ENCODE measurements at regions not wholly inside any gene's neighbourhood (a gene's known extent, or its start where the extent isn't known, plus 50 kb on each side); places are given as distances from the start of the nearest gene placed in this dataset.

DNA sequence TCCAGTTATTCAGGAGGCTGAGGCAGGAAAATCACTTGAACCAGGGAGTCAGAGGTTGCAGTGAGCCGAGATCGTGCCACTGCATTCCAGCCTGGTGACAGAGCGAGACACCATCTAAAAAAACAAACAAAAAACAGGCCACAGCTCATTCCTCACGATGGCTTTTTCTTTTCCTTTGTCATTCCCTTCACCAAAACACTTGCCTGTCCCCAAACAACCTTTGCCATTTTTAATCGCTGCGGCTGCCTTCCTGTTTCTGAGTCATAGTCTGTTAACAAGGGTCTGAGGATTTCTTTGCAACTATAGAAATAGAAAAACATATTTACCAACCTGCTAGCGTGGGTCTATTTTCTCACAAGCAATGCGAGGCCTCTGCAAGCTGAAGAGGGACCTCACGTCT is 123.0 kb upstream of the FSTL4 start:
- H3K4me1 ChIP-seq = no peaks in the 10 kb centered on the region
- H3K9me3 ChIP-seq = peaks cover 0 to 2% (median 0%) of the 10 kb centered on the region in 4 donors
- no peaks in the 10 kb centered on the region for H3K27me3 ChIP-seq
- WGBS, 2 donors = 51 to 54% methylated on average over 9 of the region's 9 CpGs
- H3K4me3 ChIP-seq = no peak overlapping the region
- no peaks in the 10 kb centered on the region for H3K36me3 ChIP-seq
- DNase-seq (ENCODE audit: low spot score in 2 of 2) = no peak
- H3K27ac ChIP-seq = no peak overlapping the region
- TF ChIP-seq, protein P1, sequence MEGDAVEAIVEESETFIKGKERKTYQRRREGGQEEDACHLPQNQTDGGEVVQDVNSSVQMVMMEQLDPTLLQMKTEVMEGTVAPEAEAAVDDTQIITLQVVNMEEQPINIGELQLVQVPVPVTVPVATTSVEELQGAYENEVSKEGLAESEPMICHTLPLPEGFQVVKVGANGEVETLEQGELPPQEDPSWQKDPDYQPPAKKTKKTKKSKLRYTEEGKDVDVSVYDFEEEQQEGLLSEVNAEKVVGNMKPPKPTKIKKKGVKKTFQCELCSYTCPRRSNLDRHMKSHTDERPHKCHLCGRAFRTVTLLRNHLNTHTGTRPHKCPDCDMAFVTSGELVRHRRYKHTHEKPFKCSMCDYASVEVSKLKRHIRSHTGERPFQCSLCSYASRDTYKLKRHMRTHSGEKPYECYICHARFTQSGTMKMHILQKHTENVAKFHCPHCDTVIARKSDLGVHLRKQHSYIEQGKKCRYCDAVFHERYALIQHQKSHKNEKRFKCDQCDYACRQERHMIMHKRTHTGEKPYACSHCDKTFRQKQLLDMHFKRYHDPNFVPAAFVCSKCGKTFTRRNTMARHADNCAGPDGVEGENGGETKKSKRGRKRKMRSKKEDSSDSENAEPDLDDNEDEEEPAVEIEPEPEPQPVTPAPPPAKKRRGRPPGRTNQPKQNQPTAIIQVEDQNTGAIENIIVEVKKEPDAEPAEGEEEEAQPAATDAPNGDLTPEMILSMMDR (IDR thresholded peaks at IDR 0.05) = no peak
- TF ChIP-seq EP300 (IDR thresholded peaks at IDR 0.05) (no peak), POLR2A (IDR thresholded peaks at IDR 0.05) (no peak)

DNA sequence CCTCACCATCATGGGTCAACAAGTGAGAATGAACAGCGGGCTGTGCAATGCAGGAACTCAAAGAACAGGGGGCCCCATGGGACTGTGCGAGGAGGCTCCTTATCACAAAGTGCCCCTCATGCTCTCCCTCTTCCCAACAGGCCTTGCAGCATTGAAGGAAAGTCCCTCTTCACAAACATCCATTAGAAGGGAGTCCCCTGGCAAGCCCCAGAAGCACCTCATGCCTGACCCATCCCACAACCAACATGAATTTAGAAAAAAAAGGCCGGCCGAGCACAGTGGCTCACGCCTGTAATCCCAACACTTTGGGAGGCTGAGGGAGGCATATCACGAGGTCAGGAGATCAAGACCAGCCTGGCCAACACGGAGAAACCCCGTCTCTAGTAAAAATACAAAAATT is 122.6 kb upstream of the FSTL4 start:
- Histone ChIP-seq H3K4me3 (no peak overlapping the region), H3K27me3 (no peaks in the 10 kb centered on the region), H3K4me1 (no peaks in the 10 kb centered on the region), H3K9me3 (peaks cover 0 to 6% (median 0%) of the 10 kb centered on the region in 4 donors), H3K27ac (no peak overlapping the region), H3K36me3 (no peaks in the 10 kb centered on the region)
- 85 to 86% methylated on average over 8 of the region's 8 CpGs for WGBS, 2 donors
- TF ChIP-seq EP300 (IDR thresholded peaks at IDR 0.05) = no peak
- TF ChIP-seq, protein P1 (IDR thresholded peaks at IDR 0.05) = no peak
- no peak for TF ChIP-seq POLR2A (IDR thresholded peaks at IDR 0.05)
- no peak for DNase-seq (ENCODE audit: low spot score in 2 of 2)

DNA sequence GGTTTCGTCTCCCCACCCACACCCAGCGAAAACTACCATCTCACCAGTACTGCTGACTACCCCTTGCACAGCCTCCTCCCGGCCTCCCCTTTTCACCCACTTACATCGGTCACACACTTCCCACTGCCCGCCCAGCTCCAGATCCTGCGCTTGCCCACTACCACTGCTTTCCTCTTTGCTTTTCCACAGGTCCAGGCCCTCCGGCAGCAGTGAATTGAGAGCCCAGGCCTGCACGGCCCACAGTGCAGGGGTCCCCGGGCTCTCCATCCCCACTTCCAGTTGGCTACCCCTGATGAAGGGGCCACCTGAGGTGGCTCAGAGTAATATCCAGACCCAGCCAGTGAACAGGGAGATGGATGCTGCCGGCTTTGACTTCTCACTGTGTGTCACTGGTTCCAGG is 120.2 kb upstream of the FSTL4 start:
- Histone ChIP-seq H3K36me3 (no peaks in the 10 kb centered on the region), H3K27me3 (no peaks in the 10 kb centered on the region), H3K9me3 (peaks cover 0 to 8% (median 0%) of the 10 kb centered on the region in 4 donors), H3K27ac (no peak overlapping the region), H3K4me1 (no peaks in the 10 kb centered on the region), H3K4me3 (no peak overlapping the region)
- WGBS, 2 donors = 94 to 97% methylated on average over 10 of the region's 10 CpGs
- DNase-seq (ENCODE audit: low spot score in 2 of 2) = no peak
- no peak for TF ChIP-seq EP300 (IDR thresholded peaks at IDR 0.05)
- TF ChIP-seq, protein P1 (IDR thresholded peaks at IDR 0.05) = no peak

- Histone ChIP-seq H3K27me3 (no peaks in the 10 kb centered on the region), H3K27ac (no peak overlapping the region), H3K36me3 (no peaks in the 10 kb centered on the region), H3K9me3 (peaks cover 0 to 8% (median 0%) of the 10 kb centered on the region in 4 donors), H3K4me3 (no peak overlapping the region), H3K4me1 (no peaks in the 10 kb centered on the region)
- WGBS, 2 donors = 70 to 83% methylated on average over 2 to 3 of the region's 3 CpGs
- DNase-seq (ENCODE audit: low spot score in 2 of 2) = no peak
- TF ChIP-seq POLR2A (IDR thresholded peaks at IDR 0.05) = no peak
- no peak for TF ChIP-seq EP300 (IDR thresholded peaks at IDR 0.05)
- TF ChIP-seq, protein P1 (IDR thresholded peaks at IDR 0.05) = no peak
Observed at GRCh38 chr5:133731951-133732350, 119.6 kb upstream of the FSTL4 start.

GRCh38 chr5:133730866-133731265 is 118.5 kb upstream of the FSTL4 start:
- DNase-seq (ENCODE audit: low spot score in 2 of 2) = no peak
- TF ChIP-seq EP300 (IDR thresholded peaks at IDR 0.05) (no peak), POLR2A (IDR thresholded peaks at IDR 0.05) (no peak)
- TF ChIP-seq, protein P1 (IDR thresholded peaks at IDR 0.05) = no peak
- WGBS, 2 donors = 87 to 88% methylated on average over 7 of the region's 7 CpGs
- H3K4me1 ChIP-seq = no peaks in the 10 kb centered on the region
- H3K27me3 ChIP-seq = no peaks in the 10 kb centered on the region
- no peak overlapping the region for H3K4me3 ChIP-seq
- peaks cover 0 to 8% (median 0%) of the 10 kb centered on the region in 4 donors for H3K9me3 ChIP-seq
- no peaks in the 10 kb centered on the region for H3K36me3 ChIP-seq
- no peak overlapping the region for H3K27ac ChIP-seq

Measured in tibial nerve (tissue), 4 donors.